ENCODE measurements at regions not wholly inside any gene's neighbourhood (a gene's known extent, or its start where the extent isn't known, plus 50 kb on each side); places are given as distances from the start of the nearest gene placed in this dataset.

GRCh38 chr18:34550156-34550555 lies 159.9 kb upstream of the DTNA start:
- TF ChIP-seq POLR2A (IDR thresholded peaks at IDR 0.05) (no peak), CTCF (IDR thresholded peaks at IDR 0.05) (no peak)

Data from breast epithelium (tissue), 3 donors.